ENCODE measurements at regions not wholly inside any gene's neighbourhood (a gene's known extent, or its start where the extent isn't known, plus 50 kb on each side); places are given as distances from the start of the nearest gene placed in this dataset.
A peak's percentile ranks its signal among the peaks of the same experiment; 100 is the strongest.

GRCh38 chr3:67788396-67788795 lies 134.0 kb upstream of the SUCLG2 start:
- no peak for DNase-seq (ENCODE audit: low read depth)
- no peak for TF ChIP-seq CTCF (conservative IDR thresholded peaks at IDR 0.05; ENCODE audit: low read depth, low read length)
- no peak overlapping the region for H3K4me3 ChIP-seq (ENCODE audit: low read depth, low read length)

- TF ChIP-seq CTCF (conservative IDR thresholded peaks at IDR 0.05; ENCODE audit: low read depth, low read length), result no peak
- peak; percentile 28 for DNase-seq (ENCODE audit: low read depth)
- no peak overlapping the region for H3K4me3 ChIP-seq (ENCODE audit: low read depth, low read length)
Observed at GRCh38 chr3:67783281-67784250, 129.2 kb upstream of the SUCLG2 start.

GRCh38 chr3:67781871-67782270 lies 127.5 kb upstream of the SUCLG2 start:
- no peak for TF ChIP-seq CTCF (conservative IDR thresholded peaks at IDR 0.05; ENCODE audit: low read depth, low read length)
- H3K4me3 ChIP-seq (ENCODE audit: low read depth, low read length), result no peak overlapping the region
- DNase-seq (ENCODE audit: low read depth), result no peak

- TF ChIP-seq CTCF (conservative IDR thresholded peaks at IDR 0.05; ENCODE audit: low read depth, low read length), result no peak
- H3K4me3 ChIP-seq (ENCODE audit: low read depth, low read length), result no peak overlapping the region
- no peak for DNase-seq (ENCODE audit: low read depth)
Observed at GRCh38 chr3:67781218-67781617, 126.8 kb upstream of the SUCLG2 start.

GRCh38 chr3:67774676-67775075 lies 120.3 kb upstream of the SUCLG2 start:
- no peak for TF ChIP-seq CTCF (conservative IDR thresholded peaks at IDR 0.05; ENCODE audit: low read depth, low read length)
- no peak for DNase-seq (ENCODE audit: low read depth)
- H3K4me3 ChIP-seq (ENCODE audit: low read depth, low read length), result no peak overlapping the region

GRCh38 chr3:67765575-67765974 lies 111.2 kb upstream of the SUCLG2 start:
- peak; percentile 39 for DNase-seq (ENCODE audit: low read depth)
- no peak overlapping the region for H3K4me3 ChIP-seq (ENCODE audit: low read depth, low read length)
- TF ChIP-seq CTCF (conservative IDR thresholded peaks at IDR 0.05; ENCODE audit: low read depth, low read length), result no peak

- H3K4me3 ChIP-seq (ENCODE audit: low read depth, low read length), result no peak overlapping the region
- no peak for TF ChIP-seq CTCF (conservative IDR thresholded peaks at IDR 0.05; ENCODE audit: low read depth, low read length)
- no peak for DNase-seq (ENCODE audit: low read depth)
Observed at GRCh38 chr3:67745296-67745695, 90.9 kb upstream of the SUCLG2 start.

Measured in choroid plexus epithelial cell (primary cell).